Astrocyte (in vitro differentiated cells and primary cell): ENCODE measurements at regions not wholly inside any gene's neighbourhood (a gene's known extent, or its start where the extent isn't known, plus 50 kb on each side); places are given as distances from the start of the nearest gene placed in this dataset.

Experiments
- DNase-seq: peaks from one replicate; pipeline ENCODE4 v3.0.0-alpha.2; 2010; ENCODE audit warnings: low read depth
- FAIRE-seq: peaks from 2 replicates; lab custom pipeline; 2011; peaks lifted over from hg19 to GRCh38; lab: Jason Lieb, UNC
- H2AFZ ChIP-seq: 2 replicates; pipeline ENCODE4 v1.6.0; 2012; ENCODE audit warnings: low read depth, low read length, inconsistent platforms
- H3K27ac ChIP-seq: 2 replicates; pipeline ENCODE4 v1.5.1; 2011; ENCODE audit warnings: low read depth, low read length, inconsistent platforms
- H3K27me3 ChIP-seq: 2 replicates; pipeline ENCODE4 v1.6.0; 2011; ENCODE audit warnings: low read length, inconsistent platforms; ENCODE audit not compliant: insufficient read depth
- H3K36me3 ChIP-seq: 2 replicates; pipeline ENCODE4 v1.5.1; 2011; ENCODE audit warnings: low read length, inconsistent platforms; ENCODE audit not compliant: insufficient read depth
- H3K4me1 ChIP-seq: 2 replicates; pipeline ENCODE4 v1.5.1; 2011; ENCODE audit warnings: low read length, inconsistent platforms; ENCODE audit not compliant: insufficient read depth
- H3K4me2 ChIP-seq: 2 replicates; pipeline ENCODE4 v1.6.0; 2012; ENCODE audit warnings: low read length, inconsistent platforms
- H3K4me3 ChIP-seq: 2 replicates; pipeline ENCODE4 v1.5.1; 2011; ENCODE audit warnings: low read depth, mild to moderate bottlenecking, low read length, inconsistent platforms; ENCODE audit not compliant: insufficient read depth
- H3K79me2 ChIP-seq: 2 replicates; pipeline ENCODE4 v1.6.0; 2012; ENCODE audit warnings: mild to moderate bottlenecking, low read length, inconsistent platforms; ENCODE audit not compliant: insufficient read depth
- H3K9ac ChIP-seq: 2 replicates; pipeline ENCODE4 v1.6.0; 2012; ENCODE audit warnings: mild to moderate bottlenecking, low read length, inconsistent platforms
- H3K9me3 ChIP-seq: 2 replicates; pipeline ENCODE4 v1.5.1; 2012; ENCODE audit warnings: low read depth, mild to moderate bottlenecking, low read length, inconsistent platforms; ENCODE audit not compliant: insufficient read depth
- H4K20me1 ChIP-seq: 2 replicates; pipeline ENCODE4 v1.6.0; 2012; ENCODE audit warnings: low read length, inconsistent platforms; ENCODE audit not compliant: insufficient read depth
- H3K27ac Mint-ChIP-seq: one replicate; pipeline ENCODE4 v1.8.0; 2021; ENCODE audit warnings: mild to moderate bottlenecking, mixed read lengths; ENCODE audit not compliant: unreplicated experiment
- H3K27me3 Mint-ChIP-seq: one replicate; pipeline ENCODE4 v1.8.0; 2021; ENCODE audit warnings: low read depth, mixed read lengths; ENCODE audit not compliant: unreplicated experiment
- H3K36me3 Mint-ChIP-seq: one replicate; pipeline ENCODE4 v1.8.0; 2021; ENCODE audit warnings: low read depth, mixed read lengths; ENCODE audit not compliant: unreplicated experiment
- H3K4me1 Mint-ChIP-seq: one replicate; pipeline ENCODE4 v1.8.0; 2021; ENCODE audit warnings: low read depth, mixed read lengths; ENCODE audit not compliant: unreplicated experiment
- H3K4me3 Mint-ChIP-seq: one replicate; pipeline ENCODE4 v1.8.0; 2021; ENCODE audit warnings: mild to moderate bottlenecking, moderate library complexity, mixed read lengths; ENCODE audit not compliant: unreplicated experiment
- H3K9me3 Mint-ChIP-seq: one replicate; pipeline ENCODE4 v1.8.0; 2021; ENCODE audit warnings: mild to moderate bottlenecking, mixed read lengths; ENCODE audit not compliant: unreplicated experiment
- CTCF ChIP-seq: IDR thresholded peaks from 2 replicates; pipeline ENCODE4 v1.5.1; 2011; ENCODE audit warnings: low read depth, mild to moderate bottlenecking, inconsistent platforms, low read length, moderate library complexity; ENCODE audit not compliant: insufficient read depth
- EZH2 ChIP-seq: IDR thresholded peaks from 2 replicates; pipeline ENCODE4 v1.6.1; 2012; ENCODE audit warnings: mild to moderate bottlenecking, low read length, inconsistent platforms; ENCODE audit not compliant: insufficient read depth

GRCh38 chr18:29531746-29532145 lies 1354.8 kb upstream of the CDH2 start:
- Histone ChIP-seq H3K4me1 (no peaks in the 10 kb centered on the region), H3K27ac (no peak overlapping the region), H3K36me3 (no peaks in the 10 kb centered on the region), H3K79me2 (no peaks in the 10 kb centered on the region), H2AFZ (no peak overlapping the region), H4K20me1 (no peaks in the 10 kb centered on the region), H3K4me2 (no peak overlapping the region), H3K4me3 (no peak overlapping the region), H3K9ac (no peak overlapping the region), H3K9me3 (no peaks in the 10 kb centered on the region), H3K27me3 (no peaks in the 10 kb centered on the region)
- TF ChIP-seq EZH2 (no peak), CTCF (no peak)
- Mint-ChIP-seq H3K36me3 (no peaks in the 10 kb centered on the region), H3K9me3 (peaks cover 2% of the 10 kb centered on the region), H3K4me3 (no peak overlapping the region), H3K27ac (no peak overlapping the region), H3K27me3 (no peaks in the 10 kb centered on the region), H3K4me1 (no peaks in the 10 kb centered on the region)
- FAIRE-seq, result peak; percentile 5
- peak; percentile 1 for DNase-seq

GRCh38 chr18:29523371-29523770 lies 1346.4 kb upstream of the CDH2 start:
- Mint-ChIP-seq H3K4me1 (no peaks in the 10 kb centered on the region), H3K4me3 (no peak overlapping the region), H3K9me3 (no peaks in the 10 kb centered on the region), H3K27me3 (no peaks in the 10 kb centered on the region), H3K36me3 (no peaks in the 10 kb centered on the region), H3K27ac (no peak overlapping the region)
- Histone ChIP-seq H3K27ac (no peak overlapping the region), H4K20me1 (no peaks in the 10 kb centered on the region), H3K4me1 (no peaks in the 10 kb centered on the region), H3K9ac (no peak overlapping the region), H3K4me2 (no peak overlapping the region), H3K36me3 (no peaks in the 10 kb centered on the region), H3K4me3 (no peak overlapping the region), H2AFZ (no peak overlapping the region), H3K79me2 (no peaks in the 10 kb centered on the region), H3K27me3 (no peaks in the 10 kb centered on the region), H3K9me3 (no peaks in the 10 kb centered on the region)
- FAIRE-seq (no peak), DNase-seq (no peak)
- TF ChIP-seq EZH2, result no peak

GRCh38 chr18:29512761-29513160 lies 1335.8 kb upstream of the CDH2 start:
- no peak for FAIRE-seq
- H4K20me1 ChIP-seq, result no peaks in the 10 kb centered on the region

More at GRCh38 chr18:29512761-29513160, 1335.8 kb upstream of the CDH2 start:
- Mint-ChIP-seq H3K9me3 (no peaks in the 10 kb centered on the region), H3K27me3 (no peaks in the 10 kb centered on the region), H3K4me3 (no peak overlapping the region), H3K36me3 (no peaks in the 10 kb centered on the region), H3K4me1 (no peaks in the 10 kb centered on the region), H3K27ac (no peak overlapping the region)
- H3K4me3 ChIP-seq, result no peak overlapping the region
- H3K9me3 ChIP-seq, result no peaks in the 10 kb centered on the region
- H2AFZ ChIP-seq, result no peak overlapping the region
- H3K79me2 ChIP-seq, result no peaks in the 10 kb centered on the region
- no peak for TF ChIP-seq CTCF
- TF ChIP-seq EZH2, result no peak
- H3K4me1 ChIP-seq, result no peaks in the 10 kb centered on the region
- no peaks in the 10 kb centered on the region for H3K36me3 ChIP-seq
- no peak overlapping the region for H3K4me2 ChIP-seq
- no peaks in the 10 kb centered on the region for H3K27me3 ChIP-seq
- no peak overlapping the region for H3K9ac ChIP-seq
- DNase-seq, result no peak
- no peak overlapping the region for H3K27ac ChIP-seq
